ENCODE measurements at regions not wholly inside any gene's neighbourhood (a gene's known extent, or its start where the extent isn't known, plus 50 kb on each side); places are given as distances from the start of the nearest gene placed in this dataset.

- Histone ChIP-seq H3K9me3 (no peaks in the 10 kb centered on the region), H2AFZ (ENCODE audit: low read depth) (no peak overlapping the region), H3K9ac (no peak overlapping the region), H3K9me2 (no peaks in the 10 kb centered on the region), H3K27ac (ENCODE audit: low read depth in 2 of 2, low read length in 1 of 2) (peak overlapping the region; percentile 12 to 22; a peak in 1 of 4 replicates), H3K27me3 (ENCODE audit: insufficient read depth) (0 out of 2 replicates have a peak, but pooled peaks cover 1% of the 10 kb centered on the region), H3K36me3 (replicated peaks in 1 of 2; ENCODE audit: control insufficient read depth in 1 of 2, insufficient read depth in 2 of 2, low read length in 1 of 2) (no peaks in the 10 kb centered on the region), H3K4me2 (no peak overlapping the region), H3K4me3 (ENCODE audit: low read depth in 2 of 2, low read length in 1 of 2) (no peak overlapping the region), H3K79me2 (ENCODE audit: insufficient read depth) (no peaks in the 10 kb centered on the region), H3K4me1 (ENCODE audit: control insufficient read depth in 1 of 2, insufficient read depth in 2 of 2, low read depth in 1 of 2, low read length in 1 of 2) (peaks cover 0 to 4% of the 10 kb centered on the region in 2 experiments; a peak in 2 of 4 replicates), H4K20me1 (ENCODE audit: insufficient read depth) (no peaks in the 10 kb centered on the region), H3F3A (replicated peaks; ENCODE audit: insufficient read depth) (peaks cover 6% of the 10 kb centered on the region)
- POLR2A ChIA-PET: no interaction called here
- CTCF ChIA-PET: no interaction called here
- 14% methylated on average over 1 of the region's 1 CpG for WGBS (ENCODE audit: low lambda C conversion rate)
- TF ChIP-seq FOSL2 (IDR thresholded peaks at IDR 0.05; ENCODE audit: borderline replicate concordance, low read depth) (0 out of 2 replicates have a peak, but pooled peaks have one; percentile 8), GABPA (IDR thresholded peaks at IDR 0.05; ENCODE audit: low read depth) (no peak), SIN3A (IDR thresholded peaks at IDR 0.05; ENCODE audit: borderline replicate concordance, low read depth, low read length) (no peak), RCOR1 (IDR thresholded peaks at IDR 0.05; ENCODE audit: low read length) (no peak), RFX5 (IDR thresholded peaks at IDR 0.05; ENCODE audit: low read length) (no peak)
- no peak for DNase-seq
Observed at GRCh38 chr5:130963798-130964197, 201.3 kb downstream of the HINT1 start.

- Histone ChIP-seq H3K27me3 (ENCODE audit: insufficient read depth) (no peaks in the 10 kb centered on the region), H3K9me3 (no peaks in the 10 kb centered on the region), H3K79me2 (ENCODE audit: insufficient read depth) (no peaks in the 10 kb centered on the region), H3K36me3 (replicated peaks in 1 of 2; ENCODE audit: control insufficient read depth in 1 of 2, insufficient read depth in 2 of 2, low read length in 1 of 2) (no peaks in the 10 kb centered on the region), H2AFZ (ENCODE audit: low read depth) (no peak overlapping the region), H3K4me3 (ENCODE audit: low read depth in 2 of 2, low read length in 1 of 2) (no peak overlapping the region), H3K27ac (ENCODE audit: low read depth in 2 of 2, low read length in 1 of 2) (no peak overlapping the region), H3K9me2 (no peaks in the 10 kb centered on the region), H4K20me1 (ENCODE audit: insufficient read depth) (no peaks in the 10 kb centered on the region), H3K9ac (no peak overlapping the region), H3F3A (replicated peaks; ENCODE audit: insufficient read depth) (no peaks in the 10 kb centered on the region), H3K4me1 (ENCODE audit: control insufficient read depth in 1 of 2, insufficient read depth in 2 of 2, low read depth in 1 of 2, low read length in 1 of 2) (no peaks in the 10 kb centered on the region), H3K4me2 (no peak overlapping the region)
- CTCF ChIA-PET: no interaction called here
- DNase-seq: no peak
- POLR2A ChIA-PET: no interaction called here
- TF ChIP-seq EZH2phosphoT487 (IDR thresholded peaks at IDR 0.05; ENCODE audit: borderline replicate concordance, low read depth) (no peak), PBX3 (IDR thresholded peaks at IDR 0.05) (no peak)
- TF ChIP-seq, protein P1, sequence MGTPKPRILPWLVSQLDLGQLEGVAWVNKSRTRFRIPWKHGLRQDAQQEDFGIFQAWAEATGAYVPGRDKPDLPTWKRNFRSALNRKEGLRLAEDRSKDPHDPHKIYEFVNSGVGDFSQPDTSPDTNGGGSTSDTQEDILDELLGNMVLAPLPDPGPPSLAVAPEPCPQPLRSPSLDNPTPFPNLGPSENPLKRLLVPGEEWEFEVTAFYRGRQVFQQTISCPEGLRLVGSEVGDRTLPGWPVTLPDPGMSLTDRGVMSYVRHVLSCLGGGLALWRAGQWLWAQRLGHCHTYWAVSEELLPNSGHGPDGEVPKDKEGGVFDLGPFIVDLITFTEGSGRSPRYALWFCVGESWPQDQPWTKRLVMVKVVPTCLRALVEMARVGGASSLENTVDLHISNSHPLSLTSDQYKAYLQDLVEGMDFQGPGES (IDR thresholded peaks at IDR 0.05; ENCODE audit: low read depth, low read length): no peak
- TF ChIP-seq, protein P2, sequence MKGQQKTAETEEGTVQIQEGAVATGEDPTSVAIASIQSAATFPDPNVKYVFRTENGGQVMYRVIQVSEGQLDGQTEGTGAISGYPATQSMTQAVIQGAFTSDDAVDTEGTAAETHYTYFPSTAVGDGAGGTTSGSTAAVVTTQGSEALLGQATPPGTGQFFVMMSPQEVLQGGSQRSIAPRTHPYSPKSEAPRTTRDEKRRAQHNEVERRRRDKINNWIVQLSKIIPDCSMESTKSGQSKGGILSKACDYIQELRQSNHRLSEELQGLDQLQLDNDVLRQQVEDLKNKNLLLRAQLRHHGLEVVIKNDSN (IDR thresholded peaks at IDR 0.05; ENCODE audit: borderline replicate concordance, low read depth): no peak
- 14% methylated on average over 1 of the region's 1 CpG for WGBS (ENCODE audit: low lambda C conversion rate)
Observed at GRCh38 chr5:130957151-130957550, 207.9 kb downstream of the HINT1 start.
